Esophagus muscularis mucosa (tissue), 4 donors: ENCODE measurements at regions not wholly inside any gene's neighbourhood (a gene's known extent, or its start where the extent isn't known, plus 50 kb on each side); places are given as distances from the start of the nearest gene placed in this dataset.

Experiments used
- DNase-seq: peaks from one replicate; pipeline ENCODE4 v3.0.0-alpha.2; 2017; ENCODE audit errors: extremely low spot score
- H3K27ac ChIP-seq, 4 donors: fragments of 200-600 bp; sonication (generic); replicated peaks in 1 of 4; 1 replicate in 3 of 4; 2 replicates in 1 of 4; pipeline ENCODE4 v1.5.1; 2016 to 2019; ENCODE audit warnings: mild to moderate bottlenecking in 1 of 4
- H3K27me3 ChIP-seq, 4 donors: fragments of 200-600 bp; sonication (generic); one replicate each; pipeline versions ENCODE4 v1.5.1 to v1.6.0; 2016 to 2019
- H3K36me3 ChIP-seq, 4 donors: fragments of 200-600 bp; sonication (generic); one replicate each; pipeline ENCODE4 v1.5.1; 2016 to 2019
- H3K4me1 ChIP-seq, 4 donors: fragments of 200-600 bp; sonication (generic); one replicate each; pipeline ENCODE4 v1.5.1; 2016 to 2019
- H3K4me3 ChIP-seq, 4 donors: fragments of 200-600 bp; sonication (generic); 1 replicate in 2 of 4; 2 replicates in 2 of 4; pipeline ENCODE4 v1.5.1; 2016 to 2019; ENCODE audit warnings: mild to moderate bottlenecking in 4 of 4, moderate library complexity in 1 of 4
- H3K9me3 ChIP-seq, 4 donors: fragments of 200-600 bp; sonication (generic); 1 replicate in 3 of 4; 2 replicates in 1 of 4; pipeline ENCODE4 v1.5.1; 2016 to 2019
- CTCF ChIP-seq, 3 experiments: fragments of 200-600 bp in 2 of 3; fragments of 450-650 bp in 1 of 3; sonication (generic) in 2 of 3; IDR thresholded peaks; one replicate each; pipeline ENCODE4 v1.5.1; 2017 to 2019; ENCODE audit warnings: antibody characterized with exemption in 3 of 3, mild to moderate bottlenecking in 2 of 3, moderate library complexity in 1 of 3
- EP300 ChIP-seq: sonication (generic); formaldehyde crosslinking; IDR thresholded peaks from one replicate; pipeline ENCODE4 v1.6.1; 2017; ENCODE audit warnings: antibody characterized with exemption
- POLR2A ChIP-seq: fragments of 450-650 bp; IDR thresholded peaks from one replicate; pipeline ENCODE4 v1.6.1; 2017; ENCODE audit warnings: antibody characterized with exemption, moderate library complexity, mild to moderate bottlenecking, low read depth
- POLR2AphosphoS5 ChIP-seq, 2 donors: sonication (generic); formaldehyde crosslinking; IDR thresholded peaks; one replicate each; pipeline ENCODE4 v1.6.1; 2017; ENCODE audit warnings: antibody characterized with exemption in 2 of 2
- WGBS: methylation state at CpG from one replicate; pipeline ENCODE4 v1.1.5; 2018; 5-methylcytosine and 5-hydroxymethylcytosine counted together
- intact Hi-C: fragments of 100-400 bp; cut with DNase I; formaldehyde crosslinking; loops from one replicate; pipeline ENCODE4 v1.15.1; 2023

DNA sequence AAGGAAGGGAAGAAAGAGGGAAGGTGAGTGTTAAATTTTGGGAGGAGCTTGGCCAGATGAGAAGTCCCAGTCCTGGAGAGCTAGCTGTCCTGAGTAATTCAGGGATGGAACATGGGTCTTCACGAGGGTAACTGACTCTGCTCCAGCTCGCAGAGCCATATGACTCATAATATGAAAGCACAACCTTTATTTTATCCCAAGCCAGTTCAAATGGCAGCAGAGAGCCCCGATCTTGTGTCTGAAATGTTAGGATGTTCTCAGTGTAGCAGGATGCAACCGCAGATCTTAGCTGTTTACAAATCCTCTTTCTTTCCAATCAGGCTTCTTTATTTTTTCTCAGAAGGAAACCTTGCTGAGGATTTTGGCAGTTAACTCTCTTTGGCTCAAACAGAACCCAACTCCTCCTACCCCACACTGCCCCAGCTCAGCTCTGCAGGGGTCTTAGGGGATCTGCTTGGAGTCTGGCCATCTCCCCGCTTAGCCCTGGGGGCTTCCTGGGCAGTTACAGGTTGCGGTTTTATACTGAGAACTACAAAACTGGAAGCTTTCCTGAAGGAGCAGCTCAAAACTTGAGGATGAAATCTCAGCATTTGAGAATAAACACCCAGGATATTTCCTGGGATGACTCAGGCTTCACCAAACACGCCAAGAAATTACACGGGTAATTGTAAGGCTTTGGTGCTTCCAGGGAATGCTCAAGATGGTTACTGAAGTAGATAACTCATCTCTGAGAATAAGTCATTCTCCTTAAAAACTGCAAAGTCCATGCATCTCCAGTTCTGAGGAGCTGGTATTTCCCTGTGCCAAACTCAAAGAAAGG is 92.5 kb downstream of the VCPKMT start:
- WGBS = 39% methylated on average over 8 of the region's 8 CpGs
- Histone ChIP-seq H3K4me3 (peak overlapping the region in 2 of 4 donors; percentile 20 to 27), H3K9me3 (peaks cover 0 to 23% (median 6%) of the 10 kb centered on the region in 4 donors), H3K36me3 (no peaks in the 10 kb centered on the region), H3K27ac (peak overlapping the region; percentile 59 to 80 (median 78)), H3K4me1 (peaks cover 5 to 23% (median 16%) of the 10 kb centered on the region in 4 donors), H3K27me3 (no peaks in the 10 kb centered on the region)
- TF ChIP-seq POLR2AphosphoS5 (IDR thresholded peaks at IDR 0.05) (peak in 1 of 2 donors; percentile 37), POLR2A (no peak)
- intact Hi-C loops = no loop called here
- DNase-seq = no peak

GRCh38 chr14:50025073-50025472 is 91.3 kb downstream of the VCPKMT start:
- 70% methylated on average over 3 of the region's 3 CpGs for WGBS
- intact Hi-C loops = no loop called here
- Histone ChIP-seq H3K27ac (no peak overlapping the region), H3K36me3 (no peaks in the 10 kb centered on the region), H3K27me3 (no peaks in the 10 kb centered on the region), H3K4me1 (peaks cover 0 to 16% (median 11%) of the 10 kb centered on the region in 4 donors), H3K9me3 (peaks cover 0 to 17% (median 5%) of the 10 kb centered on the region in 4 donors), H3K4me3 (no peak overlapping the region)
- TF ChIP-seq CTCF (IDR thresholded peaks at IDR 0.05) (no peak), EP300 (no peak), POLR2A (no peak), POLR2AphosphoS5 (IDR thresholded peaks at IDR 0.05) (no peak)
- no peak for DNase-seq

- intact Hi-C loops = no loop called here
- TF ChIP-seq POLR2A (no peak), CTCF (IDR thresholded peaks at IDR 0.05) (no peak), EP300 (no peak), POLR2AphosphoS5 (IDR thresholded peaks at IDR 0.05) (no peak)
- no peaks in the 10 kb centered on the region for H3K36me3 ChIP-seq
- H3K9me3 ChIP-seq = peaks cover 0 to 12% (median 3%) of the 10 kb centered on the region in 4 donors
- H3K4me3 ChIP-seq = no peak overlapping the region
- H3K4me1 ChIP-seq = peaks cover 0 to 16% (median 11%) of the 10 kb centered on the region in 4 donors
- 93% methylated on average over 2 of the region's 2 CpGs for WGBS
- H3K27ac ChIP-seq = no peak overlapping the region
- DNase-seq = no peak
- no peaks in the 10 kb centered on the region for H3K27me3 ChIP-seq
Measured at GRCh38 chr14:50025776-50026175, 90.6 kb downstream of the VCPKMT start.

GRCh38 chr14:50026396-50026795 is 90.0 kb downstream of the VCPKMT start:
- H3K36me3 ChIP-seq = no peaks in the 10 kb centered on the region
- peaks cover 0 to 16% (median 11%) of the 10 kb centered on the region in 4 donors for H3K4me1 ChIP-seq
- H3K4me3 ChIP-seq = no peak overlapping the region
- TF ChIP-seq POLR2A (no peak), CTCF (IDR thresholded peaks at IDR 0.05) (no peak), EP300 (no peak), POLR2AphosphoS5 (IDR thresholded peaks at IDR 0.05) (no peak)
- no peaks in the 10 kb centered on the region for H3K27me3 ChIP-seq
- peaks cover 0 to 12% (median 3%) of the 10 kb centered on the region in 4 donors for H3K9me3 ChIP-seq
- no peak overlapping the region for H3K27ac ChIP-seq
- intact Hi-C loops = no loop called here
- WGBS = 97% methylated on average over 3 of the region's 3 CpGs
- no peak for DNase-seq

- DNase-seq = no peak
- no peaks in the 10 kb centered on the region for H3K36me3 ChIP-seq
- intact Hi-C loops = no loop called here
- peaks cover 0 to 12% (median 3%) of the 10 kb centered on the region in 4 donors for H3K9me3 ChIP-seq
- WGBS = 84% methylated on average over 4 of the region's 4 CpGs
- no peak overlapping the region for H3K27ac ChIP-seq
- no peak overlapping the region for H3K4me3 ChIP-seq
- peaks cover 0 to 20% (median 11%) of the 10 kb centered on the region in 4 donors for H3K4me1 ChIP-seq
- no peak for TF ChIP-seq CTCF (IDR thresholded peaks at IDR 0.05)
- no peak for TF ChIP-seq POLR2A
- no peak for TF ChIP-seq EP300
- TF ChIP-seq POLR2AphosphoS5 (IDR thresholded peaks at IDR 0.05) = no peak
- no peaks in the 10 kb centered on the region for H3K27me3 ChIP-seq
Measured at GRCh38 chr14:50027816-50028215, 88.6 kb downstream of the VCPKMT start.
